Activated CD4-positive, alpha-beta T cell treated with anti-CD3 and anti-CD28 coated beads for 36 hours (primary cell): ENCODE measurements at regions not wholly inside any gene's neighbourhood (a gene's known extent, or its start where the extent isn't known, plus 50 kb on each side); places are given as distances from the start of the nearest gene placed in this dataset.
"Not testable (repeated sequence)": the region's sequence is repeated elsewhere in the genome, so short reads cannot be mapped to it uniquely, and the experiment has no call there.

Experiments used
- ATAC-seq: fragments of 200-7000 bp; cut with Tn5 transposase; one replicate; pipeline ENCODE4 v1.10.0; 2021; ENCODE audit warnings: mild to moderate bottlenecking, moderate library complexity
- CTCF ChIA-PET: fragments of 350-600 bp; sonication (Branson Sonifier 250); formaldehyde crosslinking; loops from one replicate; lab custom pipeline; 2021; ENCODE audit warnings: antibody characterized with exemption; lab: Charles Lee
- POLR2A ChIA-PET: fragments of 350-600 bp; sonication (Branson Sonifier 250); formaldehyde crosslinking; loops from one replicate; lab custom pipeline; 2021; ENCODE audit warnings: antibody characterized with exemption, inconsistent platforms; lab: Charles Lee
- DNase-seq: peaks from one replicate; pipeline ENCODE4 v3.0.0-alpha.2; 2020
- H3K27ac Mint-ChIP-seq: one replicate; pipeline ENCODE4 v1.8.0; 2021; ENCODE audit warnings: mixed read lengths
- H3K27me3 Mint-ChIP-seq: one replicate; pipeline ENCODE4 v1.8.0; 2021; ENCODE audit warnings: mixed read lengths
- H3K36me3 Mint-ChIP-seq: one replicate; pipeline ENCODE4 v1.8.0; 2021; ENCODE audit warnings: low read depth, mixed read lengths
- H3K4me1 Mint-ChIP-seq: one replicate; pipeline ENCODE4 v1.8.0; 2021; ENCODE audit warnings: mixed read lengths
- H3K4me3 Mint-ChIP-seq: one replicate; pipeline ENCODE4 v1.8.0; 2021; ENCODE audit warnings: mild to moderate bottlenecking, moderate library complexity, mixed read lengths
- H3K9me3 Mint-ChIP-seq: one replicate; pipeline ENCODE4 v1.8.0; 2021; ENCODE audit warnings: low read depth, mixed read lengths
- intact Hi-C, 2 experiments: fragments of 100-400 bp; cut with DNase I in 1 of 2; cut with micrococcal nuclease in 1 of 2; formaldehyde crosslinking; loops; one replicate each; pipeline versions ENCODE4 v1.14.2 to v1.15.1; 2022 to 2024; cut with DNase I, micrococcal nuclease

GRCh38 chr22:27603111-27603799 lies 198.3 kb downstream of the MN1 start:
- Mint-ChIP-seq H3K36me3 (no peaks in the 10 kb centered on the region), H3K27me3 (peaks cover 8% of the 10 kb centered on the region), H3K4me3 (no peak overlapping the region), H3K4me1 (no peaks in the 10 kb centered on the region), H3K27ac (no peak overlapping the region), H3K9me3 (no peaks in the 10 kb centered on the region)
- DNase-seq (no peak), ATAC-seq (no peak)
- intact Hi-C loops: no loop called here
- POLR2A ChIA-PET: no interaction called here
- CTCF ChIA-PET: no interaction called here

- Mint-ChIP-seq H3K36me3 (no peaks in the 10 kb centered on the region), H3K27me3 (peaks cover 8% of the 10 kb centered on the region), H3K4me3 (no peak overlapping the region), H3K27ac (no peak overlapping the region), H3K4me1 (no peaks in the 10 kb centered on the region), H3K9me3 (no peaks in the 10 kb centered on the region)
- CTCF ChIA-PET: no interaction called here
- no peak for ATAC-seq
- no peak for DNase-seq
- intact Hi-C loops: no loop called here
- POLR2A ChIA-PET: no interaction called here
Observed at GRCh38 chr22:27603800-27604144, 197.8 kb downstream of the MN1 start.

- Mint-ChIP-seq H3K36me3 (no peaks in the 10 kb centered on the region), H3K4me1 (no peaks in the 10 kb centered on the region), H3K27ac (no peak overlapping the region), H3K9me3 (no peaks in the 10 kb centered on the region), H3K27me3 (peaks cover 8% of the 10 kb centered on the region), H3K4me3 (no peak overlapping the region)
- ATAC-seq (no peak), DNase-seq (no peak)
- ChIA-PET CTCF (no interaction called here), POLR2A (no interaction called here)
- intact Hi-C loops: no loop called here
Observed at GRCh38 chr22:27605390-27605789, 196.2 kb downstream of the MN1 start.

- intact Hi-C loops, H3K9me3 Mint-ChIP-seq, DNase-seq, ATAC-seq, POLR2A ChIA-PET, H3K27ac Mint-ChIP-seq, H3K4me1 Mint-ChIP-seq, CTCF ChIA-PET, H3K27me3 Mint-ChIP-seq, H3K36me3 Mint-ChIP-seq, H3K4me3 Mint-ChIP-seq: not testable (repeated sequence)
Observed at GRCh38 chr22:27607750-27608149, 193.8 kb downstream of the MN1 start.

- ChIA-PET CTCF (no interaction called here), POLR2A (no interaction called here)
- Mint-ChIP-seq H3K36me3 (no peaks in the 10 kb centered on the region), H3K4me1 (no peaks in the 10 kb centered on the region), H3K27me3 (peaks cover 14% of the 10 kb centered on the region), H3K27ac (no peak overlapping the region), H3K9me3 (no peaks in the 10 kb centered on the region), H3K4me3 (no peak overlapping the region)
- ATAC-seq (no peak), DNase-seq (no peak)
- intact Hi-C loops: no loop called here
Observed at GRCh38 chr22:27609451-27609888, 192.1 kb downstream of the MN1 start.

GRCh38 chr22:27610164-27610563 lies 191.4 kb downstream of the MN1 start:
- H3K36me3 Mint-ChIP-seq, intact Hi-C loops, H3K4me1 Mint-ChIP-seq, H3K4me3 Mint-ChIP-seq, CTCF ChIA-PET, H3K27ac Mint-ChIP-seq, POLR2A ChIA-PET, DNase-seq, H3K9me3 Mint-ChIP-seq, ATAC-seq: not testable (repeated sequence)
- H3K27me3 Mint-ChIP-seq: peaks cover 20% of the 10 kb centered on the region

GRCh38 chr22:27610863-27611786 lies 190.4 kb downstream of the MN1 start:
- CTCF ChIA-PET: no interaction called here
- H3K4me1 Mint-ChIP-seq: no peaks in the 10 kb centered on the region
- ATAC-seq (no peak), DNase-seq (no peak)
- no peak overlapping the region for H3K4me3 Mint-ChIP-seq
- no peaks in the 10 kb centered on the region for H3K9me3 Mint-ChIP-seq
- intact Hi-C loops: no loop called here
- peaks cover 23% of the 10 kb centered on the region for H3K27me3 Mint-ChIP-seq
- no peak overlapping the region for H3K27ac Mint-ChIP-seq
- no peaks in the 10 kb centered on the region for H3K36me3 Mint-ChIP-seq
- POLR2A ChIA-PET: no interaction called here

GRCh38 chr22:27612115-27612514 lies 189.4 kb downstream of the MN1 start:
- CTCF ChIA-PET: no interaction called here
- peaks cover 23% of the 10 kb centered on the region for H3K27me3 Mint-ChIP-seq
- DNase-seq (no peak), ATAC-seq (no peak)
- H3K4me3 Mint-ChIP-seq: no peak overlapping the region
- H3K9me3 Mint-ChIP-seq: no peaks in the 10 kb centered on the region
- H3K27ac Mint-ChIP-seq: no peak overlapping the region
- no peaks in the 10 kb centered on the region for H3K36me3 Mint-ChIP-seq
- H3K4me1 Mint-ChIP-seq: no peaks in the 10 kb centered on the region
- POLR2A ChIA-PET: no interaction called here
- intact Hi-C loops: no loop called here

GRCh38 chr22:27613099-27614005 lies 188.2 kb downstream of the MN1 start:
- H3K27me3 Mint-ChIP-seq: peaks cover 27% of the 10 kb centered on the region
- H3K9me3 Mint-ChIP-seq: no peaks in the 10 kb centered on the region
- CTCF ChIA-PET: interaction anchor here (0.6 kb wide), 1 partner anchor 140 kb away, joined by 3 read pairs; no protein-coding TSS in a partner anchor
- no peak overlapping the region for H3K4me3 Mint-ChIP-seq
- no peaks in the 10 kb centered on the region for H3K4me1 Mint-ChIP-seq
- intact Hi-C loops: no loop called here
- ATAC-seq (no peak), DNase-seq (peak; percentile 7)
- POLR2A ChIA-PET: no interaction called here
- H3K27ac Mint-ChIP-seq: no peak overlapping the region
- no peaks in the 10 kb centered on the region for H3K36me3 Mint-ChIP-seq

- no peak overlapping the region for H3K4me3 Mint-ChIP-seq
- DNase-seq (no peak), ATAC-seq (no peak)
- H3K27me3 Mint-ChIP-seq: peaks cover 27% of the 10 kb centered on the region
- ChIA-PET POLR2A (no interaction called here), CTCF (interaction anchor here (0.6 kb wide), 1 partner anchor 813 kb away, joined by 3 read pairs; no protein-coding TSS in a partner anchor)
- no peaks in the 10 kb centered on the region for H3K4me1 Mint-ChIP-seq
- H3K36me3 Mint-ChIP-seq: no peaks in the 10 kb centered on the region
- intact Hi-C loops: no loop called here
- H3K27ac Mint-ChIP-seq: no peak overlapping the region
- H3K9me3 Mint-ChIP-seq: no peaks in the 10 kb centered on the region
Observed at GRCh38 chr22:27614006-27614649, 187.4 kb downstream of the MN1 start.

GRCh38 chr22:27614650-27615007 lies 186.9 kb downstream of the MN1 start:
- H3K36me3 Mint-ChIP-seq: no peaks in the 10 kb centered on the region
- ATAC-seq (no peak), DNase-seq (no peak)
- peaks cover 27% of the 10 kb centered on the region for H3K27me3 Mint-ChIP-seq
- ChIA-PET POLR2A (no interaction called here), CTCF (interaction anchor here (0.6 kb wide), 1 partner anchor 813 kb away, joined by 3 read pairs; no protein-coding TSS in a partner anchor)
- intact Hi-C loops: no loop called here
- H3K9me3 Mint-ChIP-seq: no peaks in the 10 kb centered on the region
- no peak overlapping the region for H3K4me3 Mint-ChIP-seq
- no peak overlapping the region for H3K27ac Mint-ChIP-seq
- no peaks in the 10 kb centered on the region for H3K4me1 Mint-ChIP-seq
